HG03457 (cell line): ENCODE measurements at regions not wholly inside any gene's neighbourhood (a gene's known extent, or its start where the extent isn't known, plus 50 kb on each side); places are given as distances from the start of the nearest gene placed in this dataset.
"Not testable (repeated sequence)": the region's sequence is repeated elsewhere in the genome, so short reads cannot be mapped to it uniquely, and the experiment has no call there.

Experiments
- ATAC-seq: cut with Tn5 transposase; IDR thresholded peaks from one replicate; pipeline ENCODE4 v1.9.1; 2021; ENCODE audit warnings: moderate number of reproducible peaks; ENCODE audit not compliant: unreplicated experiment

GRCh38 chr2:13950761-13951160, 681.8 kb upstream of the LRATD1 start:
- ATAC-seq = no peak

GRCh38 chr2:13968811-13969210, 663.7 kb upstream of the LRATD1 start:
- ATAC-seq = no peak

DNA sequence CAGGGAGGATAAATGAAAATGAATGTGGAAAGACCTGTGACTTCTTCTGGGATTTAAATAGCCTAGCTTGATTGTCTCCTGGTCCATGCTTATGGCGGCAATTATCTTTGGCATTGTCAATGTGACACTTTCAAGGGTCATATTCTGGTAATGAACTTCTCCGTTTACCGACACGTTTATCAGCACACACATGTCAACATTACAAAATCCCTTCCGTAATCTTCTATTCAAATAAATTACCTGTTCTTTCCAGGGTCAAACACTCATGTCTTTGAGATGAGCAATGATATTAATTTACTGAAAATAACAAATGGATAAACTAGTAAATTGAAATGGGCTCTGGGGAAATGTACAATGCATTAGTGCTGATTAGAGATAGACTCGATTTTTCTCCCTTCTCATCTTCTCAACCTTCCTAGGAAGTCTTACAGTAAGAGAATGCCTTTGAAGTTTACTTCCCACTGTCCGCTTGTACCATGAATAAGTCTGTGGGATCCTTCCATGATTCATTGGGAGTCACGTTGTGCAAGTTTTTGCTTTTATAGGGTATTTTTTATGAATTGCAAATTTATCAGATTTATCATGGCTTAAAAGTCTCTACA, 646.3 kb upstream of the LRATD1 start:
- ATAC-seq = no peak

GRCh38 chr2:13996527-13996926, 636.0 kb upstream of the LRATD1 start:
- ATAC-seq = no peak

DNA sequence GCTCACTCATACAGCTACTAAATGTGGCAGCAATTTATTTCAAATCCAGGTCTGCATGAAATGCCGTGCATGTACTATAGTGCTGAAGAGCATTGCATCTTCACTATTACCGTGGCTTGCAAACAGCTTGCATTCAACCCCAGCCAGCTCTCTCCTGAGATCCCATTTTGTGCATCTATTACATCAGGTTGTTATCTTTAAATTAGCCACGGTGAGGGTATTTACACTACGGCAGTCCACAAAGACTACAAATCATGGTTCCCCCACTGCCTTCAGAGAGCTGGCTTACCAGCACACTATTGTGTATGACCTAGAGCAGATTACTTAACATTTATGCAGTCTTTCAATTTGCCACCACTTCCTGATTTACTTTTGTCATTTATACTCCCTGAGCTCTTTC, 621.3 kb upstream of the LRATD1 start:
- no peak for ATAC-seq

DNA sequence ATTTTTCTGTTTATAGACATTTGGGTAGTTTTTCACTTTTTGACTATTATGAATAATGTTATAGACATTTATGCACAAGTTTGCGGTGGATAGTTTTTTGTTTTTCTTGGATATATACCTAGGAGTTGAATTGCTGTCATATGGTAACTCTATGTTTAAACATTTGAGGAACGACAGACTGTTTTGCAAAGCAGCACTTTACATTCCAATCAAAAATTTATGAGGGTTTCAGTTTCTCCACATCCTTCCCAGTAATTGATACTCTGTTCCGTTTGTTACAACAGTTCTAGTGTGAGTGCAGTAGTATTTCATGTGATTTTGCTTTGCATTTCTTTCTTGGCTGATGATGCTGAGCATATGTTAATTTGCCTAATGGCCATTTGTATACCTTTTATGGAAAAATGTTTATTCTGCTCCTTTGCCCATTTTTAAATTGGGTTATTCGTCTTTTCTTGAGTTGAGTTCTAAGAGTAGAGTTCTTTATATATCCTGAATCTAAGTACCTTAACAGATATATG, 617.3 kb upstream of the LRATD1 start:
- ATAC-seq = no peak

GRCh38 chr2:14016289-14016955, 616.1 kb upstream of the LRATD1 start:
- no peak for ATAC-seq

GRCh38 chr2:14018620-14019019, 613.9 kb upstream of the LRATD1 start:
- no peak for ATAC-seq

- ATAC-seq = no peak
Observed at GRCh38 chr2:14023558-14023957, 609.0 kb upstream of the LRATD1 start.

- ATAC-seq = no peak
Observed at GRCh38 chr2:14039134-14039533, 593.4 kb upstream of the LRATD1 start.

DNA sequence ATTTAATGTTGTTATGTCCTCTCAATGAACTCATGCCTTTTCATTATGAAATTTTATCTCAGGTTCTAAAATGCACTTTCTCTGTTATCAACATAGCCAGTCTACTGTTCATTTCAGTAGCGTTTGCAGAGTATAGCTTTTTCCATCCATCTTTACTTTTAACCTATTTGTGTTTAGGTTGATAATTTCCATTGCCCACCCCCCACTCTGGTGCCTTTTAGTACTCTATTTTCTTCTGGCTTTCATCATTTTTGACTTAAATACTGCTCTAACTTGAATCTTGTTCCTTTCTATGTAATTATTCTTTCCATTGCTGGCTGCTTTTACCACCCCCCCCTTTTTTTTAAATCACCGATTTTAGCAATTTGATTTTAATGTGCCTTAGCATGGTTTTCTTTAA, 585.0 kb upstream of the LRATD1 start:
- no peak for ATAC-seq

DNA sequence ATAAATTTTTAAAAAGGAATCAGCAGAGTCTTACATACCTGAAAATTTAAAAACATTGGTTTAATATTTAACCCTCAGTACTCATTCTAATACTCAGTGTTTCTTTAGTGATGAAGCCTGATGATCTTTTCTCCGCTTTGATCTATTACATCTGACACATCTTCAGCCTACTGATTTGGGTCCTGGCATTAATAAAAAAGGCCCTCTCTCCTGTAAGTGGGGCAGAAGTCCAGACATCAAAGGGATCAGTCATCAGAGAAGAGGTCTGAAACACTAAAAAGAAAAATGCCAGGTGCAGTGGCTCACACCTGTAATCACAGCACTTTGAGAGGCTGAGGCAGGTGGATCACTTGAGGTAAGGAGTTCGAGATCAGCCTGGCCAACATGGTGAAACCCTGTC, 581.1 kb upstream of the LRATD1 start:
- no peak for ATAC-seq

- ATAC-seq = no peak
Observed at GRCh38 chr2:14053105-14053504, 579.4 kb upstream of the LRATD1 start.

DNA sequence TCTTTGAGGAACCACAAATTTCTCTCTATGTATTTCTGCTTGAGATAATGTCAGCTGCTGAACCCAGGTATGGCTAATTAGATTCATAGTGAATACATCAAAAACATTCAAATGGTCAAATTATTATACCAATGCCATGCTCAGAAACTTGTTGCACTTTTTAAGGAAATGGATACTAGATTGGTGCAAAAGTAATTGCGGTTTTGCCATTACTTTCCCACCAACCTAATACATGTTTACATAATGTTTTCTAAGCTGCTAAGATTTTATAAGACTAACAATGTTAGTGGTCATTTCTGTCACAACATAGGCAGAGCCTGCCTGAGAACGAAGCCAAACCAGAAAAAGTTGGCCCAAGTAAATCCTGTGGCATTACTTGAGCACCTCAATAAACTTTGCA, 568.2 kb upstream of the LRATD1 start:
- no peak for ATAC-seq

DNA sequence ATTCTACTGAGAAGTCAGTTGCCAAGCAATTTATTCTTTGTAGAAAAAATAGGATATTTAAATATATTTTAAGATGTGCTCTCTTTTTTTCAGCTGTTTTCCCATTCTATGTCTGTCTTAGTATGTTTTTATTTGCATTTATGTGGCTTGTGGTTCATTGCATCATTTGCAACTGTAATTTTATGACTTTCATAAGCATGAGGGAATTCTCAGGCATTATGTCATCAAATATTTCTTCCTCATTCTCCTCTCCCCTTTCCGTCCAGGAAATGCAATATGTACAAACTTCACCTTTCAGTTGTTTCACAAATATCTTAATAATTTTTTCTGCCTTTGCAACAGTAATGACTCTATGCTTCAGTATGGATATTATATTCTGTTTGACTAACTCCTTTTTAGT, 560.2 kb upstream of the LRATD1 start:
- no peak for ATAC-seq

- ATAC-seq = no peak
Observed at GRCh38 chr2:14074691-14075090, 557.8 kb upstream of the LRATD1 start.

- no peak for ATAC-seq
Observed at GRCh38 chr2:14079576-14079975, 552.9 kb upstream of the LRATD1 start.

DNA sequence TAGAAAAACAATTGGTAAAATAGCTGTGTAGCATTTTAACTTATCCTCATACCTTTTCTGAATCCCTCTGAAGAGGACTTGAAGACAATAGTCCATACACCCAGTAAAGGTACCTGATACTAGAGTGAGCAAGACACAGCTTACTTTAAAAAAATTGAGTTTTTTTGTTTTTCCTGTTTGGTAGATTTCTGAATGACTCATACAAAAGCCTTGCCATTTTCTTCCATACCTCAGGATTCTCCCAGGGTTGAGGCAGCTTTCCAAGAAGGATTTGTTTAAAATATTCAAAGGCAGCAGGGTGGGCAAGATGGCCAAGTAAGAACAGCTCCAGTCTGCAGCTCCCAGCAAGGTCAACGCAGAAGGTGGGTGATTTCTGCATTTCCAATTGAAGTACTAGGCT, 551.0 kb upstream of the LRATD1 start:
- ATAC-seq = no peak

DNA sequence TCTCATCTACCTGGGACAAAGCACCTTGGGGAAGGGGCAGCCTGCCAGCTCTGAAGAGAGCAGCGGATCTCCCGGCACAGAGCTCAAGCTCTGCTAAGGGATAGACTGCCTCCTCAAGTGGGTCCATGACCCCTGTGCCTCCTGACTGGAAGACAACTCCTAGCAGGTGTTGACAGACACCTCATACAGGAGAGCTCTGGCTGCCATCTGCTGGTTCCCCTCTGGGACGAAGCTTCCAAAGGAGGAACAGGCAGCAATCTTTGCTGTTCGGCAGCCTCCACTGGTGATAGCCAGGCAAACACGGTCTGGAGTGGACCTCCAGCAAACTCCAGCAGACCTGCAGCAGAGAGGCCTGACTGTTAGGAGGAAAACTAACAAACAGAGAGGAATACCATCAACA, 549.9 kb upstream of the LRATD1 start:
- ATAC-seq = no peak

- no peak for ATAC-seq
Observed at GRCh38 chr2:14094592-14094991, 537.9 kb upstream of the LRATD1 start.

DNA sequence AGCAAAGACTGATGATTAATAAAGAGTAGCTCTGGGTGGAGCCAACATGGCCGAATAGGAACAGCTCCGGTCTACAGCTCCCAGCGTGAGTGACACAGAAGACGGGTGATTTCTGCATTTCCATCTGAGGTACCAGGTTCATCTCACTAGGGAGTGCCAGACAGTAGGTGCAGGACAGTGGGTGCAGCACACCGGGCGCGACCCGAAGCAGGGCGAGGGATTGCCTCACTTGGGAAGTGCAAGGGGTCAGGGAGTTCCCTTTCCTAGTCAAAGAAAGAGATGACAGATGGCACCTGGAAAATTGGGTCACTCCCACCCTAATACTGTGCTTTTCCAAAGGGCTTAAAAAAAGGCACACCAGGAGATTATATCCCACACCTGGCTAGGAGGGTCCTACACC, 533.4 kb upstream of the LRATD1 start:
- ATAC-seq = not testable (repeated sequence)

GRCh38 chr2:14114275-14114674, 518.2 kb upstream of the LRATD1 start:
- no peak for ATAC-seq

DNA sequence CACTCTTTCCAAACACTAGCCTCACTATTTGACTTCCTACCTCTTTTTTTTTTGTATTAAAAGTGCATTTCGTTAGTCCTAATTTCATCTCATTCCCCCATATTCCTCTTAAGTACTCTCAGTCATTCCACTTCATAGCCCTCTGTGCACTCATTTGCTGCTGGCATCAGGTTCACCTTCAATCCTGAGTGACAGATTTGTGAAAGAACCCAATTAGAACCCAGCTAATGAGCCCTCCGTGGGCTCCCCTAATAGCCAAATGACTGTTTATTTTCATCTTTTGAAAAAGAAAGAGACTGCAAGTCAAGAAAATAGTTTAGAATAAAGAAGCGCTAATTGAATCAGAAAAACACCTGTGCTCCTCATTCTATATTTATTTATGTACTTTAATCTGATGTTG, 512.1 kb upstream of the LRATD1 start:
- no peak for ATAC-seq
